ENCODE measurements at regions not wholly inside any gene's neighbourhood (a gene's known extent, or its start where the extent isn't known, plus 50 kb on each side); places are given as distances from the start of the nearest gene placed in this dataset.

GRCh38 chr18:72940509-72940908 is 72.7 kb upstream of the NETO1 start:
- DNase-seq = no peak

GRCh38 chr18:72935744-72936143 is 68.0 kb upstream of the NETO1 start:
- no peak for DNase-seq

GRCh38 chr18:72922895-72923294 is 55.1 kb upstream of the NETO1 start:
- no peak for DNase-seq
